ENCODE measurements at regions not wholly inside any gene's neighbourhood (a gene's known extent, or its start where the extent isn't known, plus 50 kb on each side); places are given as distances from the start of the nearest gene placed in this dataset.

DNA sequence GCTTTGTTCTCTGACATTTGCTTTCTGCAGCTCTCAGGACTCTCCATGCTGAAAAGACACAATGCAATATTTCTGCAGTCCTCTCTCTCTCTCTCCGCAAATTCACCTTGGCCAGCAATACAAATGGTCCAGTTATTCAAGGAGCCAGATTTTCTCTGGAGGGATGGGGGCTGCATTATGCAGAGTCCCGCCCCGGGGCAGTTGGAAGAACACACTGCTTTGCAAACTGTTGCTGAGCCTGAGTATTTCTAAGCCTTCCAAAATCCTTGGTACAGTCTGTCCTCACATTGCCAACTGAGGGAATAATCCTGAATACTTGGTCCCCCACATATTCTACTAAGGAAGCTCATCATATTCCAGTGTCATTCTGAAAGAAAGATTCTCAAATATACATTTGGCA is 94.3 kb upstream of the ZC3H12C start:
- no peak for TF ChIP-seq SIN3A (IDR thresholded peaks at IDR 0.05; ENCODE audit: borderline replicate concordance, insufficient read depth, low read depth, low read length)
- TF ChIP-seq, protein P1, sequence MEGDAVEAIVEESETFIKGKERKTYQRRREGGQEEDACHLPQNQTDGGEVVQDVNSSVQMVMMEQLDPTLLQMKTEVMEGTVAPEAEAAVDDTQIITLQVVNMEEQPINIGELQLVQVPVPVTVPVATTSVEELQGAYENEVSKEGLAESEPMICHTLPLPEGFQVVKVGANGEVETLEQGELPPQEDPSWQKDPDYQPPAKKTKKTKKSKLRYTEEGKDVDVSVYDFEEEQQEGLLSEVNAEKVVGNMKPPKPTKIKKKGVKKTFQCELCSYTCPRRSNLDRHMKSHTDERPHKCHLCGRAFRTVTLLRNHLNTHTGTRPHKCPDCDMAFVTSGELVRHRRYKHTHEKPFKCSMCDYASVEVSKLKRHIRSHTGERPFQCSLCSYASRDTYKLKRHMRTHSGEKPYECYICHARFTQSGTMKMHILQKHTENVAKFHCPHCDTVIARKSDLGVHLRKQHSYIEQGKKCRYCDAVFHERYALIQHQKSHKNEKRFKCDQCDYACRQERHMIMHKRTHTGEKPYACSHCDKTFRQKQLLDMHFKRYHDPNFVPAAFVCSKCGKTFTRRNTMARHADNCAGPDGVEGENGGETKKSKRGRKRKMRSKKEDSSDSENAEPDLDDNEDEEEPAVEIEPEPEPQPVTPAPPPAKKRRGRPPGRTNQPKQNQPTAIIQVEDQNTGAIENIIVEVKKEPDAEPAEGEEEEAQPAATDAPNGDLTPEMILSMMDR (IDR thresholded peaks at IDR 0.05): no peak

Measured in Panc1 (cell line).